IMR-90 (cell line): ENCODE measurements at regions not wholly inside any gene's neighbourhood (a gene's known extent, or its start where the extent isn't known, plus 50 kb on each side); places are given as distances from the start of the nearest gene placed in this dataset.

Source experiments
- ATAC-seq: fragments of 200-7000 bp; cut with Tn5 transposase; 2 replicates; pipeline ENCODE4 v1.9.1; 2020; ENCODE audit warnings: low read depth, mild to moderate bottlenecking, moderate library complexity
- BruUV-seq: library from RNA; stranded (reverse); fragments of 400-500 nt; replicated peaks from 2 replicates; lab custom pipeline; 2021; lab: Mats Ljungman, UMichigan
- CTCF ChIA-PET: fragments of 300-600 bp; formaldehyde crosslinking; extraction: SDS; loops from one replicate; lab custom pipeline; 2021; ENCODE audit warnings: antibody characterized with exemption; lab: Yijun Ruan, JAX
- POLR2A ChIA-PET: fragments of 300-600 bp; sonication (Branson Sonifier 250); formaldehyde crosslinking; loops from one replicate; lab custom pipeline; 2022; ENCODE audit warnings: antibody characterized with exemption; ENCODE audit not compliant: unreplicated experiment; lab: Charles Lee
- DNase-seq: peaks from one replicate; pipeline ENCODE4 v3.0.0; 2013
- H2AFZ ChIP-seq: replicated peaks from 2 replicates; pipeline ENCODE3; 2013; ENCODE audit warnings: low read length, mild to moderate bottlenecking; ENCODE audit not compliant: poor library complexity
- H2AK5ac ChIP-seq: 2 replicates; pipeline ENCODE4 v1.6.1; 2013; ENCODE audit warnings: low read depth, low read length, inconsistent platforms
- H2AK9ac ChIP-seq: replicated peaks from 2 replicates; pipeline ENCODE3; 2013; ENCODE audit warnings: mild to moderate bottlenecking, low read depth, low read length, moderate library complexity; ENCODE audit not compliant: poor library complexity
- H2BK120ac ChIP-seq: 2 replicates; pipeline ENCODE4 v1.6.1; 2013; ENCODE audit warnings: low read depth, low read length, inconsistent platforms
- H2BK15ac ChIP-seq: 3 replicates; pipeline ENCODE4 v1.6.1; 2013; ENCODE audit warnings: low read depth, low read length, inconsistent platforms
- H2BK20ac ChIP-seq: 2 replicates; pipeline ENCODE4 v1.6.1; 2013; ENCODE audit warnings: low read depth, mild to moderate bottlenecking, inconsistent platforms, low read length, moderate library complexity
- H2BK5ac ChIP-seq: 2 replicates; pipeline ENCODE4 v1.6.1; 2013; ENCODE audit warnings: mild to moderate bottlenecking, low read depth, low read length, inconsistent platforms; ENCODE audit not compliant: poor library complexity, severe bottlenecking
- H3K14ac ChIP-seq: replicated peaks from 2 replicates; pipeline ENCODE4 v1.6.1; 2013; ENCODE audit warnings: low read depth, low read length, inconsistent platforms
- H3K18ac ChIP-seq: 2 replicates; pipeline ENCODE4 v1.6.1; 2013; ENCODE audit warnings: low read depth, low read length, control low read depth
- H3K23ac ChIP-seq: 2 replicates; pipeline ENCODE4 v1.6.1; 2013; ENCODE audit warnings: low read depth, low read length, inconsistent platforms
- H3K27ac ChIP-seq: 2 replicates; pipeline ENCODE4 v1.5.1; 2013; ENCODE audit warnings: mild to moderate bottlenecking, control low read depth, low read length; ENCODE audit not compliant: insufficient read depth
- H3K27me3 ChIP-seq: 2 replicates; pipeline ENCODE4 v1.6.1; 2013; ENCODE audit warnings: low read length; ENCODE audit not compliant: control insufficient read depth, insufficient read depth
- H3K36me3 ChIP-seq: 2 replicates; pipeline ENCODE4 v1.6.1; 2013; ENCODE audit warnings: low read length, mixed read lengths; ENCODE audit not compliant: control insufficient read depth, insufficient read depth
- H3K4ac ChIP-seq: 2 replicates; pipeline ENCODE4 v1.6.1; 2013; ENCODE audit warnings: low read depth, low read length, inconsistent platforms
- H3K4me1 ChIP-seq: 2 replicates; pipeline ENCODE4 v1.6.1; 2013; ENCODE audit warnings: low read length, mixed read lengths; ENCODE audit not compliant: control insufficient read depth, insufficient read depth
- H3K4me2 ChIP-seq: 2 replicates; pipeline ENCODE4 v1.6.1; 2013; ENCODE audit warnings: low read depth, mild to moderate bottlenecking, control low read depth, low read length, moderate library complexity
- H3K4me3 ChIP-seq: 2 replicates; pipeline ENCODE4 v1.5.1; 2013; ENCODE audit warnings: low read depth, mild to moderate bottlenecking, control low read depth, low read length, moderate library complexity; ENCODE audit not compliant: insufficient read depth
- H3K56ac ChIP-seq: 2 replicates; pipeline ENCODE4 v1.6.1; 2013; ENCODE audit warnings: low read length, inconsistent platforms; ENCODE audit not compliant: insufficient read depth; ENCODE audit errors: extremely low read depth
- H3K79me1 ChIP-seq, 2 experiments: 2 replicates each; pipeline ENCODE4 v1.6.1; 2013; ENCODE audit warnings: low read length in 2 of 2, inconsistent platforms in 1 of 2, low read depth in 1 of 2
- H3K9ac ChIP-seq: 2 replicates; pipeline ENCODE4 v1.6.1; 2013; ENCODE audit warnings: low read depth, low read length, control low read depth
- H3K9me1 ChIP-seq: 2 replicates; pipeline ENCODE4 v1.6.1; 2013; ENCODE audit warnings: low read length, inconsistent platforms; ENCODE audit not compliant: insufficient read depth
- H3K9me3 ChIP-seq: 2 replicates; pipeline ENCODE4 v1.6.1; 2013; ENCODE audit warnings: low read length; ENCODE audit not compliant: control insufficient read depth, insufficient read depth
- H4K20me1 ChIP-seq: 2 replicates; pipeline ENCODE4 v1.6.1; 2013; ENCODE audit warnings: low read length, inconsistent platforms; ENCODE audit not compliant: insufficient read depth
- H4K5ac ChIP-seq: 2 replicates; pipeline ENCODE4 v1.6.1; 2013; ENCODE audit warnings: mild to moderate bottlenecking, low read depth, low read length, control low read depth
- H4K8ac ChIP-seq, 2 experiments: 2 replicates each; pipeline ENCODE4 v1.6.1; 2013; ENCODE audit warnings: low read depth in 2 of 2, low read length in 2 of 2, control low read depth in 1 of 2, inconsistent platforms in 1 of 2
- H4K91ac ChIP-seq: 2 replicates; pipeline ENCODE4 v1.6.1; 2013; ENCODE audit warnings: low read depth, low read length, inconsistent platforms; ENCODE audit not compliant: insufficient read depth
- BHLHE40 ChIP-seq: fragments of 150-350 bp; IDR thresholded peaks from 2 replicates; pipeline ENCODE4 v1.6.1; 2016; ENCODE audit warnings: mild to moderate bottlenecking, low read depth, low read length
- CHD1 ChIP-seq: IDR thresholded peaks from 2 replicates; pipeline ENCODE4 v1.6.1; 2012; ENCODE audit warnings: low read depth, low read length, improper control_type of control experiment
- ELK1 ChIP-seq: fragments of 150-350 bp; IDR thresholded peaks from 2 replicates; pipeline ENCODE4 v1.6.1; 2016; ENCODE audit warnings: low read depth, mild to moderate bottlenecking, low read length, moderate library complexity, borderline replicate concordance
- MAFK ChIP-seq: IDR thresholded peaks from 2 replicates; pipeline ENCODE4 v1.6.1; 2012; ENCODE audit warnings: low read depth, low read length, improper control_type of control experiment
- MAZ ChIP-seq: IDR thresholded peaks from 2 replicates; pipeline ENCODE4 v1.6.1; 2012; ENCODE audit warnings: low read depth, mild to moderate bottlenecking, low read length, improper control_type of control experiment, moderate library complexity, borderline replicate concordance
- NFE2L2 ChIP-seq: fragments of 150-350 bp; IDR thresholded peaks from 2 replicates; pipeline ENCODE4 v1.6.1; 2016; ENCODE audit warnings: low read depth, mild to moderate bottlenecking, low read length
- WGBS, 2 experiments: methylation state at CpG; one replicate each; pipeline versions ENCODE4 v1.1.5 to v1.1.7; 2013; ENCODE audit warnings: missing lambda C conversion rate in 2 of 2; ENCODE audit not compliant: insufficient read length in 1 of 2; ENCODE audit errors: extremely low coverage in 2 of 2; 5-methylcytosine and 5-hydroxymethylcytosine counted together
- dilution Hi-C: fragments of 300-500 bp; cut with HindIII; formaldehyde crosslinking; loops from one replicate; pipeline ENCODE4 v1.14.3; 2018; ENCODE audit warnings: low sequenced_read_pairs; ENCODE audit not compliant: unreplicated experiment
- in situ Hi-C: fragments of 300-500 bp; cut with MboI; formaldehyde crosslinking; loops from 3 replicates; pipeline ENCODE4 v1.14.3; 2019; ENCODE audit warnings: low sequenced_read_pairs, inconsistent platforms, mixed read lengths
- intact Hi-C: fragments of 100-400 bp; cut with micrococcal nuclease; formaldehyde crosslinking; loops from 2 replicates; pipeline ENCODE4 v1.10.0; 2022

- no peak overlapping the region for H4K91ac ChIP-seq
- no peak overlapping the region for H3K4ac ChIP-seq
- no peak overlapping the region for H2BK15ac ChIP-seq
- TF ChIP-seq MAZ (no peak), CHD1 (no peak), NFE2L2 (no peak), MAFK (no peak), BHLHE40 (no peak), ELK1 (no peak)
- H3K4me2 ChIP-seq, result no peak overlapping the region
- intact Hi-C loops, result no loop called here
- no peak overlapping the region for H3K27ac ChIP-seq
- no peak overlapping the region for H3K18ac ChIP-seq
- ChIA-PET POLR2A (no interaction called here), CTCF (no interaction called here)
- no peaks in the 10 kb centered on the region for H4K20me1 ChIP-seq
- WGBS, 2 experiments, result 100% methylated on average over 1 of the region's 4 CpGs; no CpG with 5 or more reads in 1 of the 2 experiments
- H3K36me3 ChIP-seq, result no peaks in the 10 kb centered on the region
- no peak overlapping the region for H2BK20ac ChIP-seq
- H3K9me1 ChIP-seq, result no peaks in the 10 kb centered on the region
- no peak overlapping the region for H3K4me3 ChIP-seq
- no peak overlapping the region for H2AFZ ChIP-seq
- H2AK5ac ChIP-seq, result no peak overlapping the region
- dilution Hi-C loops, result no loop called here
- peaks cover 1% of the 10 kb centered on the region; the same call in 1 of the 2 replicates for H3K4me1 ChIP-seq
- in situ Hi-C loops, result no loop called here
- ATAC-seq, result no peak
- H4K5ac ChIP-seq, result no peak overlapping the region
- no peaks in the 10 kb centered on the region for H3K9me3 ChIP-seq
- H3K9ac ChIP-seq, result no peak overlapping the region
- no peak overlapping the region for H3K56ac ChIP-seq
- no TSS peak for BruUV-seq
- no peak overlapping the region for H2AK9ac ChIP-seq
- DNase-seq, result no peak
- H2BK5ac ChIP-seq, result no peak overlapping the region
- H4K8ac ChIP-seq, result no peak overlapping the region
- H3K23ac ChIP-seq, result no peak overlapping the region
- no peak overlapping the region for H2BK120ac ChIP-seq
- H3K27me3 ChIP-seq, result peaks cover 2% of the 10 kb centered on the region; the same call in 1 of the 2 replicates
- no peak overlapping the region for H3K14ac ChIP-seq
- no peaks in the 10 kb centered on the region for H3K79me1 ChIP-seq
These were observed 203.4 kb upstream of the ID2 start for GRCh38 chr2:8478471-8478793.
